Keratinocyte (primary cell): ENCODE measurements at regions not wholly inside any gene's neighbourhood (a gene's known extent, or its start where the extent isn't known, plus 50 kb on each side); places are given as distances from the start of the nearest gene placed in this dataset.

ENCODE experiments used
- CTCF ChIP-seq, 3 experiments: IDR thresholded peaks in 1 of 3; conservative IDR thresholded peaks in 1 of 3; optimal IDR thresholded peaks in 1 of 3; 2 replicates in 2 of 3; 3 replicates in 1 of 3; pipeline versions ENCODE3 to v1.5.1; 2011; ENCODE audit warnings: low read length in 3 of 3, mild to moderate bottlenecking in 3 of 3, moderate library complexity in 2 of 3, control low read depth in 1 of 3, inconsistent platforms in 1 of 3; ENCODE audit not compliant: insufficient read depth in 2 of 3; ENCODE audit errors: extremely low read depth in 1 of 3
- EZH2 ChIP-seq: IDR thresholded peaks from one replicate; pipeline ENCODE4 v1.6.1; 2012; ENCODE audit warnings: inconsistent platforms, mild to moderate bottlenecking, low read length, moderate library complexity

- TF ChIP-seq CTCF (optimal IDR thresholded peaks at IDR 0.05 in 1 of 3, IDR thresholded peaks at IDR 0.05 in 1 of 3, conservative IDR thresholded peaks at IDR 0.05 in 1 of 3; ENCODE audit: extremely low read depth in 1 of 3, insufficient read depth in 2 of 3, low read length in 3 of 3) (no peak), EZH2 (no peak)
Measured at GRCh38 chr5:20833081-20833627, 845.2 kb upstream of the CDH18 start.
